Lower leg skin (tissue), 3 donors: ENCODE measurements at regions not wholly inside any gene's neighbourhood (a gene's known extent, or its start where the extent isn't known, plus 50 kb on each side); places are given as distances from the start of the nearest gene placed in this dataset.

Experiments used
- POLR2A ChIP-seq, 2 donors: fragments of 450-650 bp; IDR thresholded peaks; one replicate each; pipeline ENCODE4 v1.6.1; 2016 to 2017; ENCODE audit warnings: antibody characterized with exemption in 2 of 2, mild to moderate bottlenecking in 1 of 2, moderate library complexity in 1 of 2
- TF ChIP-seq, protein P1 (sequence below), 3 donors: fragments of 450-650 bp; IDR thresholded peaks; one replicate each; pipeline ENCODE4 v1.5.1; 2016; ENCODE audit warnings: antibody characterized with exemption in 3 of 3, mild to moderate bottlenecking in 3 of 3, moderate library complexity in 2 of 3

DNA sequence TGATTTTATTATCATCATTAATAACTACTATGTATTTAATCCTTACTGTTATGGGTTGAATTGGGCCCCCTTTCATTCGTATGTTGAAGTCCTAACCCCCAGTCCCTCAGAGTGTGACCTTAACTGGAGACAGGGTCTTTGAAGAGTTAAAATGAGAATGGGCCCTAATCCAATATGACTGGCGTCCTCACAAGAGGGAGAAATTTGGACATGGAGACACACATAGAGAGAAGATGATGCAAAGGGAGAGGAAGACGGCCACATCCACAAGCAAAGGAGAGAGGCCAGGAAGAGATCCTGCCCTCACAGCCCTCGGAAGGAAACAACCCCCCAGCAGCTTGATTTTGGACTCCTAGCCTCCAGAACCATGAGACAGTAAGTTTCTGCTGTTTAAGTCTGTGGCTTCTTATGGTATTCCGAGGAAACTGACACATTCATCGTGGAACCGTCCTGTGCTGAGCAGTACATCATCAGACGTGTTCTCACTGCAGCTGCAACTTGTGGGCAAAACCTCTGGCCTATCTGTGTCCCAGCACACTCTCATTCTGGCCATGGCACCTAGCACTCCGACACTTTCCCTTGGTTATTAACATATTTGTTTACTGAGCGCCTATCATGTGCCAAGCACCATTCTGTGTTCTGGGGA, 127.6 kb downstream of the SLC38A6 start:
- TF ChIP-seq, protein P1, sequence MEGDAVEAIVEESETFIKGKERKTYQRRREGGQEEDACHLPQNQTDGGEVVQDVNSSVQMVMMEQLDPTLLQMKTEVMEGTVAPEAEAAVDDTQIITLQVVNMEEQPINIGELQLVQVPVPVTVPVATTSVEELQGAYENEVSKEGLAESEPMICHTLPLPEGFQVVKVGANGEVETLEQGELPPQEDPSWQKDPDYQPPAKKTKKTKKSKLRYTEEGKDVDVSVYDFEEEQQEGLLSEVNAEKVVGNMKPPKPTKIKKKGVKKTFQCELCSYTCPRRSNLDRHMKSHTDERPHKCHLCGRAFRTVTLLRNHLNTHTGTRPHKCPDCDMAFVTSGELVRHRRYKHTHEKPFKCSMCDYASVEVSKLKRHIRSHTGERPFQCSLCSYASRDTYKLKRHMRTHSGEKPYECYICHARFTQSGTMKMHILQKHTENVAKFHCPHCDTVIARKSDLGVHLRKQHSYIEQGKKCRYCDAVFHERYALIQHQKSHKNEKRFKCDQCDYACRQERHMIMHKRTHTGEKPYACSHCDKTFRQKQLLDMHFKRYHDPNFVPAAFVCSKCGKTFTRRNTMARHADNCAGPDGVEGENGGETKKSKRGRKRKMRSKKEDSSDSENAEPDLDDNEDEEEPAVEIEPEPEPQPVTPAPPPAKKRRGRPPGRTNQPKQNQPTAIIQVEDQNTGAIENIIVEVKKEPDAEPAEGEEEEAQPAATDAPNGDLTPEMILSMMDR (IDR thresholded peaks at IDR 0.05): no peak
- no peak for TF ChIP-seq POLR2A (IDR thresholded peaks at IDR 0.05)
